ENCODE measurements at regions not wholly inside any gene's neighbourhood (a gene's known extent, or its start where the extent isn't known, plus 50 kb on each side); places are given as distances from the start of the nearest gene placed in this dataset.

GRCh38 chr3:90092994-90093393 lies 985.6 kb downstream of the EPHA3 start:
- H3K9ac ChIP-seq (ENCODE audit: insufficient read depth in 1 of 2, low read length in 2 of 2), result no peak overlapping the region
- no peaks in the 10 kb centered on the region for H3K9me3 ChIP-seq (ENCODE audit: control insufficient read depth in 4 of 4, insufficient read depth in 3 of 4, low read length in 3 of 4)
- DNase-seq (peak in 2 of 3 donors; percentile 41 to 51), ATAC-seq (ENCODE audit: insufficient read depth, low FRiP score) (no peak)
- TF ChIP-seq CTCF (IDR thresholded peaks at IDR 0.05; ENCODE audit: control extremely low read depth, extremely low read depth), result no peak
- H3K36me3 ChIP-seq (ENCODE audit: control insufficient read depth in 4 of 4, insufficient read depth in 4 of 4, low read length in 4 of 4), result no peaks in the 10 kb centered on the region
- H3K27me3 ChIP-seq (ENCODE audit: control insufficient read depth in 3 of 3, insufficient read depth in 3 of 3, low read length in 2 of 3), result no peaks in the 10 kb centered on the region
- H3K4me1 ChIP-seq (ENCODE audit: control insufficient read depth in 5 of 5, insufficient read depth in 5 of 5, low read length in 5 of 5), result peaks cover 0 to 13% (median 3%) of the 10 kb centered on the region in 5 donors
- 59 to 77% methylated on average over 1 of the region's 1 CpG for WGBS, 2 donors
- no peak overlapping the region for H3K4me3 ChIP-seq
- H3K27ac ChIP-seq (ENCODE audit: low read depth in 1 of 2, low read length in 1 of 2), result no peak overlapping the region

GRCh38 chr3:90095811-90096210 lies 988.4 kb downstream of the EPHA3 start:
- Histone ChIP-seq H3K27me3 (ENCODE audit: control insufficient read depth in 3 of 3, insufficient read depth in 3 of 3, low read length in 2 of 3) (no peaks in the 10 kb centered on the region), H3K9me3 (ENCODE audit: control insufficient read depth in 4 of 4, insufficient read depth in 3 of 4, low read length in 3 of 4) (no peaks in the 10 kb centered on the region), H3K27ac (ENCODE audit: low read depth in 1 of 2, low read length in 1 of 2) (no peak overlapping the region), H3K4me1 (ENCODE audit: control insufficient read depth in 5 of 5, insufficient read depth in 5 of 5, low read length in 5 of 5) (peaks cover 0 to 5% (median 0%) of the 10 kb centered on the region in 5 donors), H3K9ac (ENCODE audit: insufficient read depth in 1 of 2, low read length in 2 of 2) (no peak overlapping the region), H3K36me3 (ENCODE audit: control insufficient read depth in 4 of 4, insufficient read depth in 4 of 4, low read length in 4 of 4) (no peaks in the 10 kb centered on the region), H3K4me3 (no peak overlapping the region)
- 79 to 86% methylated on average over 2 of the region's 2 CpGs for WGBS, 2 donors
- no peak for DNase-seq
- no peak for TF ChIP-seq CTCF (IDR thresholded peaks at IDR 0.05; ENCODE audit: control extremely low read depth, extremely low read depth)
- ATAC-seq (ENCODE audit: insufficient read depth, low FRiP score), result no peak

GRCh38 chr3:90099493-90099892 lies 992.1 kb downstream of the EPHA3 start:
- WGBS, 2 donors, result 93 to 98% methylated on average over 1 of the region's 1 CpG
- Histone ChIP-seq H3K9me3 (ENCODE audit: control insufficient read depth in 4 of 4, insufficient read depth in 3 of 4, low read length in 3 of 4) (no peaks in the 10 kb centered on the region), H3K36me3 (ENCODE audit: control insufficient read depth in 4 of 4, insufficient read depth in 4 of 4, low read length in 4 of 4) (no peaks in the 10 kb centered on the region), H3K27me3 (ENCODE audit: control insufficient read depth in 3 of 3, insufficient read depth in 3 of 3, low read length in 2 of 3) (no peaks in the 10 kb centered on the region), H3K4me3 (no peak overlapping the region), H3K27ac (ENCODE audit: low read depth in 1 of 2, low read length in 1 of 2) (no peak overlapping the region), H3K4me1 (ENCODE audit: control insufficient read depth in 5 of 5, insufficient read depth in 5 of 5, low read length in 5 of 5) (no peaks in the 10 kb centered on the region), H3K9ac (ENCODE audit: insufficient read depth in 1 of 2, low read length in 2 of 2) (no peak overlapping the region)
- ATAC-seq (ENCODE audit: insufficient read depth, low FRiP score) (no peak), DNase-seq (no peak)
- no peak for TF ChIP-seq CTCF (IDR thresholded peaks at IDR 0.05; ENCODE audit: control extremely low read depth, extremely low read depth)

- no peak for DNase-seq
- no peak for ATAC-seq (ENCODE audit: insufficient read depth, low FRiP score)
- Histone ChIP-seq H3K4me3 (no peak overlapping the region), H3K27ac (ENCODE audit: low read depth in 1 of 2, low read length in 1 of 2) (no peak overlapping the region), H3K4me1 (ENCODE audit: control insufficient read depth in 5 of 5, insufficient read depth in 5 of 5, low read length in 5 of 5) (no peaks in the 10 kb centered on the region), H3K9me3 (ENCODE audit: control insufficient read depth in 4 of 4, insufficient read depth in 3 of 4, low read length in 3 of 4) (no peaks in the 10 kb centered on the region), H3K27me3 (ENCODE audit: control insufficient read depth in 3 of 3, insufficient read depth in 3 of 3, low read length in 2 of 3) (no peaks in the 10 kb centered on the region), H3K36me3 (ENCODE audit: control insufficient read depth in 4 of 4, insufficient read depth in 4 of 4, low read length in 4 of 4) (no peaks in the 10 kb centered on the region), H3K9ac (ENCODE audit: insufficient read depth in 1 of 2, low read length in 2 of 2) (no peak overlapping the region)
- TF ChIP-seq CTCF (IDR thresholded peaks at IDR 0.05; ENCODE audit: control extremely low read depth, extremely low read depth), result no peak
Measured at GRCh38 chr3:90102146-90102545, 994.7 kb downstream of the EPHA3 start.
